HCT116 (cell line): ENCODE measurements at regions not wholly inside any gene's neighbourhood (a gene's known extent, or its start where the extent isn't known, plus 50 kb on each side); places are given as distances from the start of the nearest gene placed in this dataset.

Experiments
- CEBPB ChIP-seq: IDR thresholded peaks from 2 replicates; pipeline ENCODE4 v1.6.1; 2012; ENCODE audit warnings: low read depth
- EZH2 ChIP-seq: fragments of 200-600 bp; sonication (generic); IDR thresholded peaks from 2 replicates; pipeline ENCODE4 v1.6.1; 2017; ENCODE audit warnings: antibody characterized with exemption, mixed run types
- EZH2phosphoT487 ChIP-seq: fragments of 200-600 bp; IDR thresholded peaks from 2 replicates; pipeline ENCODE4 v1.6.1; 2018; ENCODE audit warnings: antibody characterized with exemption, borderline replicate concordance
- JUND ChIP-seq: IDR thresholded peaks from 2 replicates; pipeline ENCODE4 v1.6.1; 2012
- POLR2A ChIP-seq: IDR thresholded peaks from 2 replicates; pipeline ENCODE4 v1.7.0; 2011; ENCODE audit warnings: borderline replicate concordance; ENCODE audit not compliant: insufficient read depth, insufficient read length; ENCODE audit errors: extremely low read depth
- POLR2AphosphoS5 ChIP-seq: IDR thresholded peaks from 2 replicates; pipeline ENCODE4 v1.6.1; 2011; ENCODE audit warnings: mild to moderate bottlenecking, low read depth, low read length, moderate library complexity
- SIN3A ChIP-seq: IDR thresholded peaks from 2 replicates; pipeline ENCODE4 v1.6.1; 2012; ENCODE audit warnings: low read depth
- TCF7L2 ChIP-seq: IDR thresholded peaks from 2 replicates; pipeline ENCODE4 v1.7.0; 2011; ENCODE audit warnings: borderline replicate concordance, inconsistent platforms; ENCODE audit not compliant: insufficient read depth, insufficient read length; ENCODE audit errors: extremely low read depth
- YY1 ChIP-seq: IDR thresholded peaks from 2 replicates; pipeline ENCODE4 v1.6.1; 2011; ENCODE audit warnings: low read length, low read depth, moderate library complexity, mild to moderate bottlenecking; ENCODE audit not compliant: insufficient replicate concordance; ENCODE audit errors: extremely low read depth
- TF ChIP-seq, protein P1 (sequence below), 3 experiments: fragments of 200-600 bp in 1 of 3; sonication (generic) in 1 of 3; IDR thresholded peaks in 2 of 3; conservative IDR thresholded peaks in 1 of 3; 2 replicates each; pipeline ENCODE4 v1.5.1; 2012 to 2017; ENCODE audit warnings: low read depth in 2 of 3, low read length in 2 of 3, antibody characterized with exemption in 1 of 3, borderline replicate concordance in 1 of 3, control low read depth in 1 of 3, mild to moderate bottlenecking in 1 of 3, mixed read lengths in 1 of 3, mixed run types in 1 of 3, moderate library complexity in 1 of 3; ENCODE audit not compliant: insufficient read depth in 1 of 3
- TF ChIP-seq, protein P2 (sequence below): IDR thresholded peaks from 2 replicates; pipeline ENCODE4 v1.6.1; 2012; ENCODE audit warnings: low read depth

DNA sequence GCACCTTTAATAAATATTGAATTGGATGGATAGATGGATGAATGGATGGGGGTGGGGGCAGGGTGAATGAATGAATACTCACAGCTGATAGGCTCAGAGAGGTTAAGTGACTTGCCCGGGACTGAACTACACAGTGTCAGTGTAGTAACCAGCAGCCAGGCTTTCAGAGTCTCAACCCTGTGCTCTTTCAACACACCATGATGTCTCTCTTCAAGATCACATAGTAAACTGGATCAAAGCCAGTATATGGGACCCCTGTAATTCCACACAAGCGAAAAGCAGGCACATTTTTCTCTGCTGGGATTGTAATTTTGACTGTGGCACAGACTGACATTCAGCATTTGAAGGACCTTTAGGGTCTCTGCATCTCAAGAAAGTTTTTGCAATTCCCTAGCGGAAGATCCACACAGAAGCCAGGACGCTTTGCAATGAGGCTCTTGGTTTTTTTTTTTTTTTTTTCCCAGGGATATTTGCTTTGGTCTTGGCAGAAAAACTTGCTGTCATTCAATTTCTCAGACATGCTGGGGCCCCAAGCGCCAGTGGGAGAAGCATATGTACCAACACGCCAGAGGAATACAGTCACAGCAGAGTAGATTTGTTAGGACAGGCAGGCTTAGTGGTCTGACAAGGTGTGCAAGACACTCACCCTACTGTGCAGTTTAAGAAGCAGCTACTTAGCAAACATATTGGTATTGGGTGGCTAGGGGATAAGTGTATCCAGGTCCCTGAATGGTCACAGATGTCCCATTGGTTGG lies 213.1 kb upstream of the CAMK1G start:
- TF ChIP-seq SIN3A: no peak
- TF ChIP-seq, protein P1, sequence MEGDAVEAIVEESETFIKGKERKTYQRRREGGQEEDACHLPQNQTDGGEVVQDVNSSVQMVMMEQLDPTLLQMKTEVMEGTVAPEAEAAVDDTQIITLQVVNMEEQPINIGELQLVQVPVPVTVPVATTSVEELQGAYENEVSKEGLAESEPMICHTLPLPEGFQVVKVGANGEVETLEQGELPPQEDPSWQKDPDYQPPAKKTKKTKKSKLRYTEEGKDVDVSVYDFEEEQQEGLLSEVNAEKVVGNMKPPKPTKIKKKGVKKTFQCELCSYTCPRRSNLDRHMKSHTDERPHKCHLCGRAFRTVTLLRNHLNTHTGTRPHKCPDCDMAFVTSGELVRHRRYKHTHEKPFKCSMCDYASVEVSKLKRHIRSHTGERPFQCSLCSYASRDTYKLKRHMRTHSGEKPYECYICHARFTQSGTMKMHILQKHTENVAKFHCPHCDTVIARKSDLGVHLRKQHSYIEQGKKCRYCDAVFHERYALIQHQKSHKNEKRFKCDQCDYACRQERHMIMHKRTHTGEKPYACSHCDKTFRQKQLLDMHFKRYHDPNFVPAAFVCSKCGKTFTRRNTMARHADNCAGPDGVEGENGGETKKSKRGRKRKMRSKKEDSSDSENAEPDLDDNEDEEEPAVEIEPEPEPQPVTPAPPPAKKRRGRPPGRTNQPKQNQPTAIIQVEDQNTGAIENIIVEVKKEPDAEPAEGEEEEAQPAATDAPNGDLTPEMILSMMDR (IDR thresholded peaks at IDR 0.05 in 2 of 3, conservative IDR thresholded peaks at IDR 0.05 in 1 of 3; ENCODE audit: borderline replicate concordance in 1 of 3, insufficient read depth in 1 of 3, low read depth in 2 of 3, low read length in 2 of 3): no peak
- TF ChIP-seq TCF7L2: no peak
- TF ChIP-seq JUND: no peak
- no peak for TF ChIP-seq YY1
- no peak for TF ChIP-seq POLR2A
- no peak for TF ChIP-seq EZH2phosphoT487
- no peak for TF ChIP-seq EZH2
- TF ChIP-seq, protein P2, sequence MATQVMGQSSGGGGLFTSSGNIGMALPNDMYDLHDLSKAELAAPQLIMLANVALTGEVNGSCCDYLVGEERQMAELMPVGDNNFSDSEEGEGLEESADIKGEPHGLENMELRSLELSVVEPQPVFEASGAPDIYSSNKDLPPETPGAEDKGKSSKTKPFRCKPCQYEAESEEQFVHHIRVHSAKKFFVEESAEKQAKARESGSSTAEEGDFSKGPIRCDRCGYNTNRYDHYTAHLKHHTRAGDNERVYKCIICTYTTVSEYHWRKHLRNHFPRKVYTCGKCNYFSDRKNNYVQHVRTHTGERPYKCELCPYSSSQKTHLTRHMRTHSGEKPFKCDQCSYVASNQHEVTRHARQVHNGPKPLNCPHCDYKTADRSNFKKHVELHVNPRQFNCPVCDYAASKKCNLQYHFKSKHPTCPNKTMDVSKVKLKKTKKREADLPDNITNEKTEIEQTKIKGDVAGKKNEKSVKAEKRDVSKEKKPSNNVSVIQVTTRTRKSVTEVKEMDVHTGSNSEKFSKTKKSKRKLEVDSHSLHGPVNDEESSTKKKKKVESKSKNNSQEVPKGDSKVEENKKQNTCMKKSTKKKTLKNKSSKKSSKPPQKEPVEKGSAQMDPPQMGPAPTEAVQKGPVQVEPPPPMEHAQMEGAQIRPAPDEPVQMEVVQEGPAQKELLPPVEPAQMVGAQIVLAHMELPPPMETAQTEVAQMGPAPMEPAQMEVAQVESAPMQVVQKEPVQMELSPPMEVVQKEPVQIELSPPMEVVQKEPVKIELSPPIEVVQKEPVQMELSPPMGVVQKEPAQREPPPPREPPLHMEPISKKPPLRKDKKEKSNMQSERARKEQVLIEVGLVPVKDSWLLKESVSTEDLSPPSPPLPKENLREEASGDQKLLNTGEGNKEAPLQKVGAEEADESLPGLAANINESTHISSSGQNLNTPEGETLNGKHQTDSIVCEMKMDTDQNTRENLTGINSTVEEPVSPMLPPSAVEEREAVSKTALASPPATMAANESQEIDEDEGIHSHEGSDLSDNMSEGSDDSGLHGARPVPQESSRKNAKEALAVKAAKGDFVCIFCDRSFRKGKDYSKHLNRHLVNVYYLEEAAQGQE: no peak
- TF ChIP-seq CEBPB: no peak
- no peak for TF ChIP-seq POLR2AphosphoS5
